KMS-11 (cell line): ENCODE measurements at regions not wholly inside any gene's neighbourhood (a gene's known extent, or its start where the extent isn't known, plus 50 kb on each side); places are given as distances from the start of the nearest gene placed in this dataset.

Experiments
- H2AFZ ChIP-seq: fragments of 200-600 bp; sonication (generic); 2 replicates; pipeline ENCODE4 v1.6.1; 2016; ENCODE audit warnings: antibody characterized with exemption, mixed run types, low read depth
- H3K27ac ChIP-seq: fragments of 200-600 bp; sonication (generic); 2 replicates; pipeline ENCODE4 v1.6.1; 2016; ENCODE audit warnings: mild to moderate bottlenecking, mixed run types
- H3K27me3 ChIP-seq: fragments of 200-600 bp; sonication (generic); 2 replicates; pipeline ENCODE4 v1.6.1; 2017; ENCODE audit warnings: mild to moderate bottlenecking, low read depth, mixed run types, moderate library complexity; ENCODE audit not compliant: insufficient read depth
- H3K36me3 ChIP-seq: fragments of 200-600 bp; sonication (generic); 2 replicates; pipeline ENCODE4 v1.6.1; 2017; ENCODE audit warnings: mild to moderate bottlenecking, mixed run types; ENCODE audit not compliant: insufficient read depth
- H3K4me1 ChIP-seq: fragments of 200-600 bp; sonication (generic); 2 replicates; pipeline ENCODE4 v1.6.1; 2016; ENCODE audit warnings: mild to moderate bottlenecking, low read depth, mixed run types; ENCODE audit not compliant: poor library complexity, severe bottlenecking
- H3K4me2 ChIP-seq: fragments of 200-600 bp; sonication (generic); 2 replicates; pipeline ENCODE4 v1.7.0; 2016; ENCODE audit warnings: mild to moderate bottlenecking, mixed run types
- H3K4me3 ChIP-seq: fragments of 200-600 bp; sonication (generic); IDR thresholded peaks from 2 replicates; pipeline ENCODE4 v1.6.1; 2017; ENCODE audit warnings: low read depth, low read length, mixed read lengths; ENCODE audit not compliant: insufficient read depth
- H3K79me2 ChIP-seq: fragments of 200-600 bp; sonication (generic); 2 replicates; pipeline ENCODE4 v1.6.1; 2016; ENCODE audit warnings: low read depth, mixed run types; ENCODE audit not compliant: insufficient read depth
- H3K9ac ChIP-seq: fragments of 200-600 bp; sonication (generic); 2 replicates; pipeline ENCODE4 v1.6.1; 2016; ENCODE audit warnings: mild to moderate bottlenecking, mixed run types
- H4K20me1 ChIP-seq: fragments of 200-600 bp; sonication (generic); 2 replicates; pipeline ENCODE4 v1.6.1; 2016; ENCODE audit warnings: mild to moderate bottlenecking, mixed run types; ENCODE audit not compliant: insufficient read depth
- TF ChIP-seq, protein P1 (sequence below): fragments of 200-600 bp; sonication (generic); conservative IDR thresholded peaks from 2 replicates; pipeline ENCODE4 v1.6.1; 2017; ENCODE audit warnings: low read depth, mild to moderate bottlenecking, antibody characterized with exemption, low read length, moderate library complexity, mixed read lengths

DNA sequence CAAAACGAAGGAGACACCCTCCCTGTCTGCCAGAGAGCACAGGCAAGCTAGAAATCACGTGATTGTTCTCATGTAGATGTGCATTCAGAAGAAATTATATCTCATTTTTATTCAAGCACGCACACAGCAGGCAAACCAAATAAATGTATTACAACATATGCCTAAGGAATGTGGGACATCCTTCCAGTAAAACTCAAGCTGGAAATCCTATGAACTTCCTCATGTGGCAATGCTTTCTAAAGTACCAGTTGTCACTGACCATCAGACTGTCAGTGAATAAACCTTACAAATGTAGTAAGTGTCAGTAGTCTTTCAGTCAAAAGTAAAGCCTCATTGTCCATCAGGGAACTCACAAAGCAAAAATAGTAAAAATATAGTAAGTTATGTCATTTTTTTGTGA, 350.1 kb upstream of the POM121L12 start:
- H3K9ac ChIP-seq, result no peak overlapping the region
- no peak overlapping the region for H3K27ac ChIP-seq
- TF ChIP-seq, protein P1, sequence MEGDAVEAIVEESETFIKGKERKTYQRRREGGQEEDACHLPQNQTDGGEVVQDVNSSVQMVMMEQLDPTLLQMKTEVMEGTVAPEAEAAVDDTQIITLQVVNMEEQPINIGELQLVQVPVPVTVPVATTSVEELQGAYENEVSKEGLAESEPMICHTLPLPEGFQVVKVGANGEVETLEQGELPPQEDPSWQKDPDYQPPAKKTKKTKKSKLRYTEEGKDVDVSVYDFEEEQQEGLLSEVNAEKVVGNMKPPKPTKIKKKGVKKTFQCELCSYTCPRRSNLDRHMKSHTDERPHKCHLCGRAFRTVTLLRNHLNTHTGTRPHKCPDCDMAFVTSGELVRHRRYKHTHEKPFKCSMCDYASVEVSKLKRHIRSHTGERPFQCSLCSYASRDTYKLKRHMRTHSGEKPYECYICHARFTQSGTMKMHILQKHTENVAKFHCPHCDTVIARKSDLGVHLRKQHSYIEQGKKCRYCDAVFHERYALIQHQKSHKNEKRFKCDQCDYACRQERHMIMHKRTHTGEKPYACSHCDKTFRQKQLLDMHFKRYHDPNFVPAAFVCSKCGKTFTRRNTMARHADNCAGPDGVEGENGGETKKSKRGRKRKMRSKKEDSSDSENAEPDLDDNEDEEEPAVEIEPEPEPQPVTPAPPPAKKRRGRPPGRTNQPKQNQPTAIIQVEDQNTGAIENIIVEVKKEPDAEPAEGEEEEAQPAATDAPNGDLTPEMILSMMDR, result no peak
- no peak overlapping the region for H3K4me3 ChIP-seq
- no peaks in the 10 kb centered on the region for H3K27me3 ChIP-seq
- no peaks in the 10 kb centered on the region for H4K20me1 ChIP-seq
- H2AFZ ChIP-seq, result no peak overlapping the region
- no peaks in the 10 kb centered on the region for H3K4me1 ChIP-seq
- no peaks in the 10 kb centered on the region for H3K79me2 ChIP-seq
- H3K36me3 ChIP-seq, result no peaks in the 10 kb centered on the region
- H3K4me2 ChIP-seq, result no peak overlapping the region

DNA sequence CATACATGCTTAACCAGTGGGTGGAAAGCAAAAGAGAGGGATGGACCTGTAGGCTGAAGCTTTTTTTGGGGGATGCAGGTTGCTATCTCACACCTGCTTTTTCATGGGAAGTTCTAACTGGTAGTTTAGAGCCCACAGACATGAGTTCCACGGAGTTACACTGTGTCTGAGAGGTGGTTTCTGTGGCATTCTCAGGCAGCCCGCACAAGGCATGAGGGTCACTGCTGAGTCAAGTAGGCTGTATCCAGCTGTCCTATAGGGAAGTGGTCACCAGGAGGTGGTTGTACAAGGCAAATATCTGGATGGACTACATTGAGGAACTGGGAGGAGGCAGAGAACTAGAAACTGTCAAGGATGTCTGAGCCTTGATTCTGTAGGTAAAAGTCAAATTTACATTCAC, 351.0 kb upstream of the POM121L12 start:
- Histone ChIP-seq H3K4me2 (no peak overlapping the region), H3K9ac (no peak overlapping the region), H3K79me2 (no peaks in the 10 kb centered on the region), H3K27me3 (no peaks in the 10 kb centered on the region), H2AFZ (no peak overlapping the region), H4K20me1 (no peaks in the 10 kb centered on the region), H3K4me3 (no peak overlapping the region), H3K27ac (no peak overlapping the region), H3K4me1 (no peaks in the 10 kb centered on the region), H3K36me3 (no peaks in the 10 kb centered on the region)
- TF ChIP-seq, protein P1, result no peak

DNA sequence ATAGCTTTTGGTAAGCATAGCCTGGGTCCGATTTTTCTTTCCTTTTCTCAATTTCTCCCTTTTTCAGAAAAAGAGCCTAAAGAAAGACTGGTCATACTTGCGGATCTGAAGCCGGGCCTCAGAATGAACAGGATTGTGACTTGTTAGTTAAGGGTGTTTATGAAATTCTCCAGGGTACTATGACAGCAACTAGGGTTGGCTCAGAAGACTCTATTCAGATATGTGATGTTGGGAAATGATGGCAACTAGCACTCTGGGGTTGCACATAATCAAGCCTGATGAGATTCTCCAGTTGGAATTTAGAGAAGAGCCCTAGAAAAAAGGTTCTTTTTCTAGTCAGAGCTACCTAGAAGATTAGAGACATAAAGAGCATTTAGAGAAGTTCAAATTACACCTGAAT, 352.4 kb upstream of the POM121L12 start:
- Histone ChIP-seq H3K36me3 (no peaks in the 10 kb centered on the region), H3K4me3 (no peak overlapping the region), H4K20me1 (no peaks in the 10 kb centered on the region), H3K9ac (no peak overlapping the region), H3K27me3 (no peaks in the 10 kb centered on the region), H3K27ac (no peak overlapping the region), H3K79me2 (no peaks in the 10 kb centered on the region), H3K4me2 (no peak overlapping the region), H2AFZ (no peak overlapping the region), H3K4me1 (no peaks in the 10 kb centered on the region)
- TF ChIP-seq, protein P1, result no peak

DNA sequence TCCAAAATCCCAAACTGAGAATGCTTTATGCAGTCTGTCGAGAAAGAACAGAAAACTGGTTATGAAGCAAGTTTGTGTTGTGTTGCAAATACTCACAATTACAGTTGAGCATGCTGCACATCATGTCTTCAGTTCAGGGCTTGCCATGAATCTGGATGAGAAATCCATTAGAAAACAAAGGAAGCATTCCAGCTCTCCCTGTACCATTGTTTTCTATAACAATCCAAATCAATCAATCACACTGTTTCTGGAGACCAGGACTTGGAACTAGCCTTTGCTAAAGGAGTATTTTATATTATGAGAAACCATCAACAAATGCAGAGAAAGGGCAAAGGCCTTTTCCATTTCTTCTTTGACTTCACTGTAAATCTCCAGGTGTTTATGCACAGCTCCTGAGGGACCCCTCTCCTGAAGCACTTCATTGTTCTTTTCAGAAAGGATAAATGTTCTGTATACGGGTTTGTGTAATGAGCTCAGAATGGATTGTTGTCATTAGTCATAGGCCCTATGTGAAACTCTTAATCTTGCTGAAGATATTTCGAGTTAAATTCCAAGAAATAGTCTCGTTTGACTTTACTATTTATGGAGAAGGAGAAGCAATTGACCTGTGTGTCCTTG, 364.7 kb upstream of the POM121L12 start:
- Histone ChIP-seq H3K4me3 (no peak overlapping the region), H3K4me2 (no peak overlapping the region), H3K4me1 (no peaks in the 10 kb centered on the region), H2AFZ (no peak overlapping the region), H3K9ac (no peak overlapping the region), H3K27ac (no peak overlapping the region), H3K27me3 (no peaks in the 10 kb centered on the region), H3K79me2 (no peaks in the 10 kb centered on the region), H3K36me3 (no peaks in the 10 kb centered on the region), H4K20me1 (no peaks in the 10 kb centered on the region)
- TF ChIP-seq, protein P1, result no peak
